ENCODE measurements at regions not wholly inside any gene's neighbourhood (a gene's known extent, or its start where the extent isn't known, plus 50 kb on each side); places are given as distances from the start of the nearest gene placed in this dataset.

GRCh38 chr5:29800752-29801151 is 1392.7 kb upstream of the CDH6 start:
- no peak overlapping the region for H3K4me3 ChIP-seq (ENCODE audit: low read depth, low read length)
- no peak for TF ChIP-seq CTCF (IDR thresholded peaks at IDR 0.05; ENCODE audit: low read depth, low read length)

- H3K4me3 ChIP-seq (ENCODE audit: low read depth, low read length), result no peak overlapping the region
- no peak for TF ChIP-seq CTCF (IDR thresholded peaks at IDR 0.05; ENCODE audit: low read depth, low read length)
Measured at GRCh38 chr5:29796013-29796412, 1397.5 kb upstream of the CDH6 start.

GRCh38 chr5:29795096-29795652 is 1398.3 kb upstream of the CDH6 start:
- no peak overlapping the region for H3K4me3 ChIP-seq (ENCODE audit: low read depth, low read length)
- no peak for TF ChIP-seq CTCF (IDR thresholded peaks at IDR 0.05; ENCODE audit: low read depth, low read length)

- no peak overlapping the region for H3K4me3 ChIP-seq (ENCODE audit: low read depth, low read length)
- TF ChIP-seq CTCF (IDR thresholded peaks at IDR 0.05; ENCODE audit: low read depth, low read length), result no peak
Measured at GRCh38 chr5:29794141-29794787, 1399.2 kb upstream of the CDH6 start.

GRCh38 chr5:29790281-29790680 is 1403.2 kb upstream of the CDH6 start:
- no peak for TF ChIP-seq CTCF (IDR thresholded peaks at IDR 0.05; ENCODE audit: low read depth, low read length)
- H3K4me3 ChIP-seq (ENCODE audit: low read depth, low read length), result no peak overlapping the region

GRCh38 chr5:29780401-29780800 is 1413.1 kb upstream of the CDH6 start:
- TF ChIP-seq CTCF (IDR thresholded peaks at IDR 0.05; ENCODE audit: low read depth, low read length), result no peak
- no peak overlapping the region for H3K4me3 ChIP-seq (ENCODE audit: low read depth, low read length)

GRCh38 chr5:29779141-29779540 is 1414.3 kb upstream of the CDH6 start:
- TF ChIP-seq CTCF (IDR thresholded peaks at IDR 0.05; ENCODE audit: low read depth, low read length), result no peak
- H3K4me3 ChIP-seq (ENCODE audit: low read depth, low read length), result no peak overlapping the region

Measured in WI38 (cell line).